ENCODE measurements at regions not wholly inside any gene's neighbourhood (a gene's known extent, or its start where the extent isn't known, plus 50 kb on each side); places are given as distances from the start of the nearest gene placed in this dataset.

- Histone ChIP-seq H3K4me2 (no peak overlapping the region), H3K27me3 (ENCODE audit: insufficient read depth, low read depth) (no peaks in the 10 kb centered on the region), H3K79me2 (ENCODE audit: insufficient read depth, low read depth) (no peaks in the 10 kb centered on the region), H3K36me3 (ENCODE audit: insufficient read depth) (no peaks in the 10 kb centered on the region), H4K20me1 (ENCODE audit: insufficient read depth) (no peaks in the 10 kb centered on the region), H3K4me1 (ENCODE audit: low read depth, poor library complexity, severe bottlenecking) (no peaks in the 10 kb centered on the region), H3K4me3 (IDR thresholded peaks at IDR 0.05; ENCODE audit: insufficient read depth, low read depth, low read length) (no peak overlapping the region), H2AFZ (ENCODE audit: low read depth) (no peak overlapping the region), H3K9ac (no peak overlapping the region), H3K27ac (no peak overlapping the region)
- TF ChIP-seq CTCF (conservative IDR thresholded peaks at IDR 0.05; ENCODE audit: low read depth, low read length): no peak
These were observed 434.0 kb upstream of the MON1B start for GRCh38 chr16:76756951-76757350.

DNA sequence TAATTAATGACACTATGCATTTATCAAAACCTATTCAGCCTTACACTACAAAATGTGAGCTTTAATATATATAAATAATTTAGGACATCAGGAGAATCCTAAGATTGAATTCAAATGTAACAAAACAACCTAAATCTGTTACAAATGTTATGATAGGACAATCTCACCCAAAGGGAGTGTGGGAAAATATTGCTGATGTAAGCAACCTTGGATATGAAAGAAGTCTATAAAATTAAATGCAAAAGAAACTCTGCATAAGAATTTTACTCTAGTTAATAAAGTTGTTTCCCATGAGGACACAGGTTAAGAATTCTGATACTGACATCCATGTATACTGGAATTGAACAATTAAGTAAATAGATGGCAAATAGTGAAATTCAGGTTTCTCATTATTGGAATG lies 424.5 kb upstream of the MON1B start:
- Histone ChIP-seq H4K20me1 (ENCODE audit: insufficient read depth) (no peaks in the 10 kb centered on the region), H3K4me3 (IDR thresholded peaks at IDR 0.05; ENCODE audit: insufficient read depth, low read depth, low read length) (no peak overlapping the region), H2AFZ (ENCODE audit: low read depth) (no peak overlapping the region), H3K79me2 (ENCODE audit: insufficient read depth, low read depth) (no peaks in the 10 kb centered on the region), H3K27me3 (ENCODE audit: insufficient read depth, low read depth) (no peaks in the 10 kb centered on the region), H3K4me2 (no peak overlapping the region), H3K27ac (no peak overlapping the region), H3K4me1 (ENCODE audit: low read depth, poor library complexity, severe bottlenecking) (no peaks in the 10 kb centered on the region), H3K9ac (no peak overlapping the region), H3K36me3 (ENCODE audit: insufficient read depth) (no peaks in the 10 kb centered on the region)
- TF ChIP-seq CTCF (conservative IDR thresholded peaks at IDR 0.05; ENCODE audit: low read depth, low read length): no peak

GRCh38 chr16:76768316-76768715 lies 422.7 kb upstream of the MON1B start:
- no peak for TF ChIP-seq CTCF (conservative IDR thresholded peaks at IDR 0.05; ENCODE audit: low read depth, low read length)
- H3K4me2 ChIP-seq: no peak overlapping the region
- H3K9ac ChIP-seq: no peak overlapping the region
- H4K20me1 ChIP-seq (ENCODE audit: insufficient read depth): no peaks in the 10 kb centered on the region
- no peaks in the 10 kb centered on the region for H3K36me3 ChIP-seq (ENCODE audit: insufficient read depth)
- H3K79me2 ChIP-seq (ENCODE audit: insufficient read depth, low read depth): no peaks in the 10 kb centered on the region
- no peak overlapping the region for H2AFZ ChIP-seq (ENCODE audit: low read depth)
- no peak overlapping the region for H3K4me3 ChIP-seq (IDR thresholded peaks at IDR 0.05; ENCODE audit: insufficient read depth, low read depth, low read length)
- no peaks in the 10 kb centered on the region for H3K27me3 ChIP-seq (ENCODE audit: insufficient read depth, low read depth)
- no peaks in the 10 kb centered on the region for H3K4me1 ChIP-seq (ENCODE audit: low read depth, poor library complexity, severe bottlenecking)
- H3K27ac ChIP-seq: no peak overlapping the region

GRCh38 chr16:76768948-76769347 lies 422.0 kb upstream of the MON1B start:
- H4K20me1 ChIP-seq (ENCODE audit: insufficient read depth): no peaks in the 10 kb centered on the region

More at GRCh38 chr16:76768948-76769347, 422.0 kb upstream of the MON1B start:
- no peak overlapping the region for H3K4me2 ChIP-seq
- no peak overlapping the region for H3K27ac ChIP-seq
- TF ChIP-seq CTCF (conservative IDR thresholded peaks at IDR 0.05; ENCODE audit: low read depth, low read length): no peak
- no peaks in the 10 kb centered on the region for H3K36me3 ChIP-seq (ENCODE audit: insufficient read depth)
- H2AFZ ChIP-seq (ENCODE audit: low read depth): no peak overlapping the region
- no peak overlapping the region for H3K9ac ChIP-seq
- H3K79me2 ChIP-seq (ENCODE audit: insufficient read depth, low read depth): no peaks in the 10 kb centered on the region
- no peaks in the 10 kb centered on the region for H3K27me3 ChIP-seq (ENCODE audit: insufficient read depth, low read depth)
- no peaks in the 10 kb centered on the region for H3K4me1 ChIP-seq (ENCODE audit: low read depth, poor library complexity, severe bottlenecking)
- no peak overlapping the region for H3K4me3 ChIP-seq (IDR thresholded peaks at IDR 0.05; ENCODE audit: insufficient read depth, low read depth, low read length)

Measured in KMS-11 (cell line).